KOPT-K1 (cell line): ENCODE measurements at regions not wholly inside any gene's neighbourhood (a gene's known extent, or its start where the extent isn't known, plus 50 kb on each side); places are given as distances from the start of the nearest gene placed in this dataset.
"Not testable (repeated sequence)": the region's sequence is repeated elsewhere in the genome, so short reads cannot be mapped to it uniquely, and the experiment has no call there.

Experiments
- H3K27ac ChIP-seq: fragments of 200-600 bp; sonication (generic); 2 replicates; pipeline ENCODE4 v1.5.1; 2016; ENCODE audit warnings: antibody characterized with exemption, mild to moderate bottlenecking, low read depth, low read length; ENCODE audit not compliant: poor library complexity, severe bottlenecking
- H3K36me3 ChIP-seq: fragments of 200-600 bp; sonication (generic); 2 replicates; pipeline ENCODE4 v1.5.1; 2017; ENCODE audit warnings: antibody characterized with exemption, mild to moderate bottlenecking, low read length, moderate library complexity; ENCODE audit not compliant: insufficient read depth
- H3K9me3 ChIP-seq: fragments of 200-600 bp; sonication (generic); 2 replicates; pipeline ENCODE4 v1.5.1; 2017; ENCODE audit warnings: antibody characterized with exemption, low read length, mild to moderate bottlenecking; ENCODE audit not compliant: insufficient read depth, poor library complexity, severe bottlenecking

DNA sequence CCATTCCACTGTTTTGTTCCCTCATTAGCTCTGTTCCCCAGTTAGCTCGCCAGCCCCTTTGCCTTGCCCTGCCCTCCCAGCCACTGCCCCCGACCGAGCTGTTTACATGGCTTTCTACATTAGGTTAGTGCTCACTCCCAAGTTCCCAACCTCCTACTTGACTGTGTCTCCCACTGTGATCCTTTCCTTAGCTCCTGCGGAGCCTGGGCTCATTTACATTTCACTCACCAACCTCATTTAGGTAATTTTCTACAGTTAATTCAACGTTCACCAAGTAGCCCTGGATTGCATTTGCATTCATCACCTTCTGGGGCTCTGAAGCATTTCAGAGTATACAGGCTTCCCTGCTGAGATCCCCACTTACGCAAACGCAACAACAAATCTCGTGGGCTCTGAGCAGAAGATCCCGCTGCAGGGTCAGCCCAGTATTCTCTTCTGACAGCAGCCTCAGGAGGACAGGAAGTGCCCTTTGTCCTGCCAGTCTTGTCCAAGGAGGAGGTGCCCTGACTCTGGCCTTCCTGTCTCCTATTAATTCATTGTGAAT is 325.8 kb upstream of the CCL2 start:
- H3K36me3 ChIP-seq, result no peaks in the 10 kb centered on the region
- no peak overlapping the region for H3K27ac ChIP-seq
- H3K9me3 ChIP-seq, result no peaks in the 10 kb centered on the region

DNA sequence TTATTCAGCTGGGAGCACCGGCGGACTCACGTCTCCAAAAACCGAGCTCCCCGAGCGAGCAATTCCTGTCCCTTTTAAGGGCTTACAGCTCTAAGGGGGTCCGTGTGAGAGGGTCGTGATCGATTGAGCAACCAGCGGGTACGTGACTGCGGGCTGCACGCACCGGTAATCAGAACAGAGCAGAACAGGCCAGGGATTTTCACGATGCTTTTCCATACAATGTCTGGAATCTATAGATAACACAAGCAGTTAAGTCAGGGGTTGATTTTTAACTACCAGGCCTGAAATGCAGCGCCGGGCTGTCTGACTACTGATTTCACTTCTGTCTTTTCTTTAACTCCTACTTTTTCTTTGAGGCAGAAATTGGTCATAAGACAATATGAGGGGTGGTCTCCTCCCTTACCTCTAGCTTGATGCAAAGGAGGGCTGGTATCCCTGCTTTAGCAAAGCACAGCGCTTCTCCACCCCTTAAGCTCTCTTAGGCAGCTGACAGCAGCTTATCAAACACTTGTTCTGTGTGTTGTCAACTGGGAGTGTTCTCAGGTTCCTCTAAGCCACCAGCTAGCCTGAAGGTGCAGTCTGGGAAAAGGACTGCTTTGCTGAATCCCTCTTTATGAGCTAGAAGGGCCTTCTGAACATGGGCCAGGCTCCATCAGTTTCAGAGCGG is 323.8 kb upstream of the CCL2 start:
- H3K9me3 ChIP-seq, H3K27ac ChIP-seq, H3K36me3 ChIP-seq: not testable (repeated sequence)

DNA sequence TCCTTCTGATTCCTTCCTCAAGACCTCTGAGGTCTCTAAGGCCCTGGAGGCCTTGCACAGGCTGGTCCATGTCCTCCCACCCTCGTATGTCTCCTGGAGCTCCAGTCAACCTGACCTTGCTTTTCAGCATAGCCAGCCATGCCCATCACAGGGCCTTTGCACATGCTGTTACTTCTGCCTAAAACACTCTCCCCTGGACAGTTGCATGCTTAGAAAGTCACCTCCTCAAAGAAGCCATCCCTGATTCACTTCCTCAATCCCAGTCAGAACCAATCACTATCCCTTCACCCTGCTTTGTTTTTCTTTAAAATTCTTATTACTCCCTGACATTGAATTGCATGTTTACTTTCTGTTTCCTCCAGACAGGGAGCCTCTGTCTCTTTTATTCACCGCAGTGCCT is 322.1 kb upstream of the CCL2 start:
- no peaks in the 10 kb centered on the region for H3K9me3 ChIP-seq
- H3K36me3 ChIP-seq, result no peaks in the 10 kb centered on the region
- no peak overlapping the region for H3K27ac ChIP-seq

DNA sequence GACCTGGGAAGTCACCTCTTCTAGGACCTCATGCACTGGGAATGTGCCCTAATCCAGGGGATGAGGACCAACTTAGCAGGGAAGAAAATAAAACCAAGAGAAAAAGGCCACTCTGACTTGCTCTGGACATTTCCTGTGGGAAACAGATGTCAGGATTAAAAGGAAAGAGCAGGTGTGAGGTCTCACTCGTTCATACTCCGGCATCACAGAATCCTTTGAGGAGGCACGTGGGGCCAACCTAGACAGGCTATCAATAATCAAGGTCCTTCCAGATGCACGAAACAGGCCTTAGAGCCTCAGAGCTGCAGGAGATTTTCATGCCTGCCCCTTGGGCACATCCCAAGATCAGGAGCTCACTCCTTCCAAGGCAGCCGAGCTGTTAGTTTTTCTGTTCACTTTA is 321.5 kb upstream of the CCL2 start:
- Histone ChIP-seq H3K36me3 (no peaks in the 10 kb centered on the region), H3K27ac (no peak overlapping the region)

DNA sequence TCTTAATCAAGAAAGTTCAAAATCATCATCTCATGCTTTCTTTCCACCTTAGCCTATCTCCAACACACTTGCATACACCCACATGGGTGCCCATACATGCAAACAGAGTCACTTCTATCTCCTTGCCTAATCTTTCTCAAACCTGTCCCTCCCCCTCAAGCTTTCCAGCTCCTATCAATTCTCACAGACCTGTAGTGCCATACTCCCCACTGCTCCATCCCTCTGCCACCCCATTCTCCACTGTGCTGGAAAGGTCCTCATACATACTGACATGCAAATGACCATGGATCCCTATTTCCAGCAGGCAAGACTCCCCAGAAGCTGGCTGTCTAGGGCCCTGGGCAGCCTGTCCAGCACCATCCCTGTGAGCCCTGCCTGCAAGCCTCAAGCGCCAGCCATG is 320.4 kb upstream of the CCL2 start:
- H3K36me3 ChIP-seq, result no peaks in the 10 kb centered on the region
- no peak overlapping the region for H3K27ac ChIP-seq
- H3K9me3 ChIP-seq, result no peaks in the 10 kb centered on the region

More for the DNA sequence above, 321.5 kb upstream of the CCL2 start:
- no peaks in the 10 kb centered on the region for H3K9me3 ChIP-seq

DNA sequence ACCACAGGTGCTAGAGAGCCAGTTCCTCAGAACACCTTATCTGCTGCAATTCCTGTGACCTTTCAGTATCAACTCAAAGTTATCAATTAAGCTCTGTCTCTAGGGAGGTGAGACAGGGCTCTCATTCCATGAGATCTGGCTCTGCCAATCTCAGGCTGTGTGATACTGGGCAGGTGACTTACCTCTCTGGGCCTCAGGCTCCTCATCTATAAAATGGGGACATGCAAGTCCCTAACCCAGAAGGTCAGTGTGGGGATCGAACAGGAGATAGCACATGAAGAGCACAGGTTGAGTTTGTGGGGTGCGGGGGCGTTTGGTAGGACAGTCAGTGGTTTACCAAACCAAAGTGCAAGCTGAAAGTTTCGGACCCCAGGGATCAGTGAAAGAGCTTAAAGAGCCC is 319.3 kb upstream of the CCL2 start:
- H3K36me3 ChIP-seq, result no peaks in the 10 kb centered on the region
- H3K9me3 ChIP-seq, result no peaks in the 10 kb centered on the region
- no peak overlapping the region for H3K27ac ChIP-seq

DNA sequence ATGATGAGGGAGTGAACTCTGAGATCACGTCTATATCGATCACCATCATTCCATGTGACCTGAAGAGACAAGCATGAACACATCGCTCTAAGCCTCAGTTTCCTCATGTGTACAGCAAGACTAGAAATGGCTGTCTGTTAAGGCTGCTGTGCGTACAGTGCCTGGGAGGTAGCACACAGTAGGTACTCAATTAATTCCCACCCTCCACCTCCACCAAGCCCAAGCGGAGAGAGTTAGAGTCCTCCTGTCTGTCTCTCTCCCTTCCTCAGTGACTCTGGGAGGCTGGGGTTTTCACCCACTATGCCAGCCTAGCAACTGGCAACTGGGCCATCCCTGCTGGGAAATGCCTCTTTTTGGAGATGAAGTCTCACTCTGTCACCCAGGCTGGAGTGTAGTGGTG is 318.3 kb upstream of the CCL2 start:
- Histone ChIP-seq H3K27ac (no peak overlapping the region), H3K36me3 (no peaks in the 10 kb centered on the region), H3K9me3 (no peaks in the 10 kb centered on the region)

DNA sequence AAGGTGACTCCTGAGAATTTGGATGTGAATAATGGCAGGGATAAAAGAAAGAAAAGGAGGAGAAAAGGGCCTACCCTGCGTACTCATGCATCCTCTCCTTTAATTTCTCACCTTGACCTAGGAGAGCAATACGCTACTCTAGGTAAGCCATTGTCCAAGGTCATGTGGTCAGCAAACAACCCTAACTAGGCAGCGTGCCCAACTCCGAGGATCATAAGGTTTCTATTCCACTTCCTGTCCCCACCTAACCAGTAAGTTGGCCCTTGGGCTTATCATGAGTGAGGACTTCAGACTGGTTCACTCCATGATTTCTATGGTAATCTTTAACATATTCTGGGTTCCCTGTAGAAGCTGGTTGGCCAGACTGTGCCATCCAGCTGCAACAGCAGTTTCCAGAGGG is 315.1 kb upstream of the CCL2 start:
- no peak overlapping the region for H3K27ac ChIP-seq
- H3K36me3 ChIP-seq, result no peaks in the 10 kb centered on the region
- no peaks in the 10 kb centered on the region for H3K9me3 ChIP-seq

DNA sequence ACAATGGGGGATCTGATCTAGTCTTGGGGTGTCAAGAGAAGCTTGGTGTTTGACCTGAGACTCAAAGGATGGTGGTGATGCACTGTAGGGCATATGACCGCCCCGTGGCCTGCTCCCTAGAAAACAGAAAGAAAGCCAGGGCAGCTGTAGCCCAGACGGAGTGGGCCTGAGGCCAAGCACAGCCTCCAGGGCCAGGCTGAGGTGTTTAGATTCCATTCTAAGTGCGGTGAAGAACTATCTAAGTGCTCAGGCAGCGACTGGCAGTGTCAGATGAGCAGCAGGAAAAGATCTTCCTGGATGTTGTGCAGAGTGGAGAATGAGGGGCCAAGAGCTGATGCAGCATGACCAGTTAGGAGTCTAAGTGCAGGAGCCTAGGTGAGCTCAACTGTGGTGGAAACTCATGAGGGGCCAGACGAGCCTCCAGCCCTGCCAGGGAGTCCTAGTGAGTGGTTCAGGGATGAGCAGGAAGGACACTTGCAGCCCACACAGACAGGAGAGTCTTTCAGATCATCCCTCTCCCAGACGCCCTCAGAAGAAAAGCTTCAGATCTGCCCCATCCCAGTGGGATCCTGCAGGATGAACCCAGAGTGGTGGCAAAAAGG is 314.2 kb upstream of the CCL2 start:
- Histone ChIP-seq H3K9me3 (no peaks in the 10 kb centered on the region), H3K36me3 (no peaks in the 10 kb centered on the region), H3K27ac (no peak overlapping the region)

DNA sequence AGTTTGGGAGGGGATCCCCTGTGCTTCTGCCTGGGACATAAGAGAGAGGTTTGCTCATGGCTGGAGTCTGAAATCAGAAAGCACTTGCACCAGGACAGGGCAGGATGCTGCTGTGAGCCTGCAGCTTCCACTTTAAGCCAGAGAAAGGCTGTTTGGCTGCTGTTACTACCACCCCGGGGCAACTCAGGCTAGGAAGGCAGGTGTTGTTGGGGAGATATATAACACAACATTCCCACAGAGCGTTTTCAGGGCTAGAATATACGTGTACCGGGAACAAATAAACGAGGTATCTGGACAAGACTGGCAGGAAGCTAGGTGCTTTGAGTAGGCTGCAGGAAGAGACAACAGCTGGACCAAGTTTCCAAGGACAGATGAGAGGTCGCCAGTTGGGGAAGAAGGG is 313.3 kb upstream of the CCL2 start:
- Histone ChIP-seq H3K27ac (no peak overlapping the region), H3K36me3 (no peaks in the 10 kb centered on the region), H3K9me3 (no peaks in the 10 kb centered on the region)

DNA sequence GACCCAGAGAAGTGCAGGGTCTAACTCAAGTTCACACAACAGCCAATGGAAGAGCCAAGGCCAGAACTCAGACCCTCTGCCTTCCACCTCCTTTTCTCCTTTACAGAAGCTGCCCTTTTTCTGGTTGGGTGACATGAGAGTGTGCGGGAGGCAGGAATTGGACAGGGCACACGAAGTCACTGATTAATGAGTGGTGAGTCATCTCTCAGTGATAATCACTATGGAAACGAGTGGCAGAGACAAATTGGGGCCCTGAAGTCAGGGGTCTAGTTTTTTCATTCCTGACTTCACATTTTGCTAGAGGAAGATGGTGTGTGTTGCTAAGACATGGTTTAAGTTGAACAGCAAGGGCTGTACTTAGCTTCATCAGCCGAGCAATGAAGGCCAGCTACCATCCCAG is 312.7 kb upstream of the CCL2 start:
- H3K9me3 ChIP-seq, result no peaks in the 10 kb centered on the region
- H3K36me3 ChIP-seq, result no peaks in the 10 kb centered on the region

DNA sequence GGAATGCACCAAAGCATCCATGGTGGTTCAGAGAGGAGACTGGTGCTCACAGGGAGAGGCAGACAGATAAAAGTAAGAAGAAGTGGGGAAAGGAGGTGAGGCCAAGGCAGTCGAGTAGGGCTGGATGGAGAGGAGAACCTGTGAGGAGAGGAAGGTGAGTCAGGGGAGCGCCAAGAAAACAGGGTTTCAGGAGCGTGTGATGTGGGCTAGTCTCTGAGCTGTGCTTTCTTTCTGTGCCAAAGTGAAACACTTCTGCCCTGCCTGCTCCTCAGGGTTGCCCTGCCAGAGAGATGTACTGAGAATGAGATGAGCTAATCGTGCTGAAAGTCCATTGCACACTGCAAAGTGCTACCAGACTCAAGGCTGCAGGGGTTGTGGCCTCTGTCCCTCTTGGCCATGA is 310.7 kb upstream of the CCL2 start:
- Histone ChIP-seq H3K9me3 (no peaks in the 10 kb centered on the region), H3K27ac (no peak overlapping the region), H3K36me3 (no peaks in the 10 kb centered on the region)

More for the DNA sequence above, 312.7 kb upstream of the CCL2 start:
- H3K27ac ChIP-seq, result no peak overlapping the region

DNA sequence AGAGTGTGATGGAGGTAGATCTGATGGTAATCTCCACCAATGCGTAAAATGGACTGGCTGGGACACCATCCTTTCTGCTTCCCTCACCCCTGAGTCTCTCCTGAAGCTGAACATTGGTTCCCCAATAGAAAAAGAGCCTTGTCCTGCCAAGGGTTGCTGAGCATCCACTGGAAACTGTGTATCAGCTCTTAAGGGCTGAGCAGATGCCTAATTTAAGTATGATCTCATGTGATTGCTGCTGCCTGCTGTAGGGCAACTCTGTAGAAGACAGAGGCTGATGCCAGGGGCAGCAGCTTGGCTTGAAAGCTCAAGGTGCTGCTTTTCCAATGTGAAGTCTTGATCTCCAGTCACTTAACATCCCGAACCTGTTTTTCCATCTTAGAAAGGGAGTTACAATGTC is 310.3 kb upstream of the CCL2 start:
- H3K9me3 ChIP-seq, result no peaks in the 10 kb centered on the region
- no peak overlapping the region for H3K27ac ChIP-seq
- H3K36me3 ChIP-seq, result no peaks in the 10 kb centered on the region

DNA sequence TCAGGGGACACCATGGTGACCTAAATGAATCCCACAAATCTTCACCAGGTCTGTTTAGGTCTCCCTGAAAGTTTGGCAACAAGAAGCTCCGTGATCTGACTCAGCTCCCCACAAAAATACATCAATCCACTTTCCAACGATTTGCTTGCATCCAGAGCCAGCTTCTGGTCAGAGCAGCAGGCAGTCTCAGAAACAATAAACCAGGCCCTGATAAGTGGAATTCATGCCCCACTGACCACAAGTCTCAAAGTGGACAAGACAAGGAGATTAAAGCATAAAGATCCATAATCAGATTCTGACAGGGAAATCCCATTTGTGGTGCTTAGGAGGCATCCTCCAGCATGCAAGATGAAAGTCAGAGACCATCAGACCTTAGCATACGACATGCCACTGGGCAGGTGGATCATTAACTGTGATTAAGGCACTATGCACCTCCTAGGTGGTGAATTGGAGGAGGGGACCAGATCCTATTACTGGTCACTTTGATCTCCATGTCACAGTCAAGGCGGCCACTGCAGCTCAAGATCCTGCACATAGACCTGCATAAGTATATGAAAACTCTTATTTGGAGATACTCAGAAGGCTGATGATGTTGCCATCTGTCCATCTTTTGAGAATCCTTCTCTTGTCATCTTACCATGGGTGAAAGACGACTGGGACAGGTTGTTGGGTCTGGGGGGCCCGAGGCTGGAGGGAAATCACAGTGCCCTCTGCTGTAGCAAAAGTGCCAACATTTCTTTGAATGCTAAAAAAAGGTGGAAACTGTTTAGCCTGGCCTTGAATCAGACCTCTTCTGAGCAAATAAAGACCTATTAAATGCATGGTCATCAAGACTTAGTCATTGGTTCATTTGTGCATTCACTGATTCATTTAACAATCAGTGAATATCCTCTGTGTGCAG is 309.2 kb upstream of the CCL2 start:
- Histone ChIP-seq H3K9me3 (no peaks in the 10 kb centered on the region), H3K27ac (no peak overlapping the region), H3K36me3 (no peaks in the 10 kb centered on the region)

DNA sequence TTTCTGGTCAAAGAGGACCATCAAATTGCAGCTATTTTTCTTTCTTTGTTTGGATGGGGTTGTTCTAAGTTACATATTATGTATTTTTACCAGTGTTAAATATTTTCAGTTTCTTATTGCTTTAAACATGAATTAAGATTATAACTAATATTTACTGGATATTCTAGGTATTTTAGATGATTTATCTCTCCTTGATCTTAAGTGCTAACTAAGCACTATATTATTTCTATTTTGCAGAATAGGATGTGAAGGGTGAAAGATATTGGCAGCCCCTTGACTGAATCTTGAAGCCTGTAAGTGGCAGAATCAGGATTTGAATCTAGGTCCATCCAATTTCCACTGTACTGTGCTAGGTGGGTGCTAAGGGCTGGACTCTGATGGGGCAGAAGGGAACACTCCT is 307.3 kb upstream of the CCL2 start:
- H3K27ac ChIP-seq, result no peak overlapping the region
- no peaks in the 10 kb centered on the region for H3K36me3 ChIP-seq
- no peaks in the 10 kb centered on the region for H3K9me3 ChIP-seq
